GM18505 (cell line): ENCODE measurements at regions not wholly inside any gene's neighbourhood (a gene's known extent, or its start where the extent isn't known, plus 50 kb on each side); places are given as distances from the start of the nearest gene placed in this dataset.
"Not testable (repeated sequence)": the region's sequence is repeated elsewhere in the genome, so short reads cannot be mapped to it uniquely, and the experiment has no call there.

Experiments used
- ATAC-seq: cut with Tn5 transposase; IDR thresholded peaks from one replicate; pipeline ENCODE4 v1.9.1; 2021; ENCODE audit not compliant: unreplicated experiment
- POLR2A ChIP-seq: IDR thresholded peaks from 4 replicates; pipeline ENCODE4 v1.6.1; 2011; ENCODE audit warnings: borderline replicate concordance; ENCODE audit not compliant: insufficient read depth, insufficient read length; ENCODE audit errors: extremely low read depth

GRCh38 chr6:40848038-40848437 is 191.0 kb downstream of the UNC5CL start:
- TF ChIP-seq POLR2A = no peak
- no peak for ATAC-seq

DNA sequence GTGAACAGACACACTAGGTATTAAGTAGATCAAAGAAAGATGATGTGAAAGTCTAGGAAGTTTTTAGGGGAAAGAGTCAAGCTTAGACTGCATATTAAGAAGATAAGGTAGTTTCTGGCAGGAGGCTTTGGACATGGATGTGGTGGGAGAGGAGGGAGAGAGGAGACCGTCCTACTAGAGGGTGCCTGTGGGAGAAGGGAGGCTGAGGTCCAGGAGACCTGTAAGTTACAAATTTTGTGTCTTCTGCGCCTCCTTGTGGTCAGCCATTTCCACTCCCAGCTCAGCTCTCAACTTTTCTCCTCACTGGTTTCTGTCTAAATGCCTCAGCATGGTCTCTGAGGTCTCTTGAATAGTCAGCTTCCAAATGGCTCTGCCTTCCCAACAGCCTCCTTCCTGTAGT is 193.5 kb downstream of the UNC5CL start:
- no peak for TF ChIP-seq POLR2A
- no peak for ATAC-seq

DNA sequence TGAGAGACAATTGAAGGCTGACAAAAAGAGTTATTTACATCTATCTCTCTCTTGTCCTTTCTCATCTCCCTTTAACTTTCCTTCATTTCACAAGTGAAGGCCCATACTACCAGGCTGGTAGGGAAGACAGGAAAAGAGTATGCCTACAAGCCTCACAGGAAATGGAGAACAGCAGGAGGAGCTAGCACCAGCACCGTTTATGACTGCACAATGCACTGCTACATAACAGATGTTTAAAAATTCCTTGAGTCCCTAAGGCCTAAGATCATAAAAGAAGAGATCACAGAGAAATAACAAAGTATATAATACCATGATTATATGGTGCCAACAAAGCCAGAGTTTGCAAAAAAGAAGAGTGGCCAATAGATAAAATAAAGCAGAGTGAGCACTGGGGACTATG is 194.8 kb downstream of the UNC5CL start:
- ATAC-seq = no peak

GRCh38 chr6:40841721-40842120 is 197.3 kb downstream of the UNC5CL start:
- no peak for TF ChIP-seq POLR2A
- no peak for ATAC-seq

More for the DNA sequence above, 194.8 kb downstream of the UNC5CL start:
- no peak for TF ChIP-seq POLR2A

- no peak for ATAC-seq
- TF ChIP-seq POLR2A = no peak
Measured at GRCh38 chr6:40832691-40833090, 206.3 kb downstream of the UNC5CL start.

- TF ChIP-seq POLR2A = no peak
- ATAC-seq = no peak
Measured at GRCh38 chr6:40831381-40831780, 207.6 kb downstream of the UNC5CL start.

GRCh38 chr6:40825102-40825501 is 213.9 kb downstream of the UNC5CL start:
- TF ChIP-seq POLR2A = no peak
- ATAC-seq = no peak

- not testable (repeated sequence) for ATAC-seq
Measured at GRCh38 chr6:40823917-40824891, 214.8 kb downstream of the UNC5CL start.

GRCh38 chr6:40822619-40823018 is 216.4 kb downstream of the UNC5CL start:
- no peak for TF ChIP-seq POLR2A
- no peak for ATAC-seq

DNA sequence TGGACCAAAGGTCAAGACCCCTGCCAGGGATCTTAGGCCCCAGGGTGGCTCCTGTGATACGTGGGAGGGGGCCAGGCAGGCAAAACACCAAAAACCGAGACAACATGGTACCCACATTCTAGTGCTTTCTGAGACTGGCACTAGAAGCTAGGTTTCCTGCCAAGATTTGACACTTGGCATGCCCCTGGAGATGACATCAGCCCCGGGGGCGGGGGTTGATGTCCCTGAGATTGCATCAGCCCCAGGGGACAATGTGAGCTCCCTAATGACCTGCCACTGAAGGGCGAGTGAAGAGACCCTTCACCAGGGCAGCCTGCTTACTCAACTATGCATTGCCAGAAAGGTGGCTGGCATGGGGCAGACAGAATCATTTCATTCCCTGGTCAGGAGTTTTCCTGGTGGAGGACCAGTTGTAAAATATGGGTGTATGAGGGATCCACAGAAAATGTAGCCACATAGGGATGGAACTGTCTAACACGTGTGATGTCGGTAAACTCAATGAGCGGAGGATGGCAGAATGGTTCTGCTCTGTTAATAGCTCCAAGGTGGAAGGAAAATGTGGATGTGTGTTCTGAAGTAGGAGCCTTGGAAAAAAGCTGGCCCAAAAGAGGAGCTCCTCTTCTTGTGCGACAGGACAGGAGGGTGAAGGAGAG is 219.7 kb downstream of the UNC5CL start:
- ATAC-seq = no peak
- TF ChIP-seq POLR2A = no peak

GRCh38 chr6:40817369-40817768 is 221.7 kb downstream of the UNC5CL start:
- ATAC-seq = no peak
- TF ChIP-seq POLR2A = no peak

DNA sequence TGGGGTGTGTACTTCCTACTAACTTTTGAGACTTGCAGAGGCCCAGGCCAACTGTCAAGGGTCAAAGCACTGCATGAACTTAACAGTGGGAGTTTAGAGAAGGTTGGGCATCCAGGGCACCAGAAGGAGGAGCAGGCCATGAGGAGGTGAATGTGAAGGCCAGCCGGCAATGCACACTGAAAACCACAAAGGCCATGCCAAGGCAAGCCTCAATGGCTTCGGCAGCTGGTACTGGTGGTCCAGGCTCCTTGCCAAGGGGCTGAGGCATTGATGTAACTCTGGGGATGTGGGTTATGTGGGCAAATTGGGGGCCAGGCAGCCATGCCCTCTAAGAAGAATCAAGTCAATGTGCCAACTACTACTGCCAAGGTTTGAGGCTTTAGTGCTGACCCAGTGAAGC is 222.4 kb downstream of the UNC5CL start:
- no peak for ATAC-seq
- no peak for TF ChIP-seq POLR2A

DNA sequence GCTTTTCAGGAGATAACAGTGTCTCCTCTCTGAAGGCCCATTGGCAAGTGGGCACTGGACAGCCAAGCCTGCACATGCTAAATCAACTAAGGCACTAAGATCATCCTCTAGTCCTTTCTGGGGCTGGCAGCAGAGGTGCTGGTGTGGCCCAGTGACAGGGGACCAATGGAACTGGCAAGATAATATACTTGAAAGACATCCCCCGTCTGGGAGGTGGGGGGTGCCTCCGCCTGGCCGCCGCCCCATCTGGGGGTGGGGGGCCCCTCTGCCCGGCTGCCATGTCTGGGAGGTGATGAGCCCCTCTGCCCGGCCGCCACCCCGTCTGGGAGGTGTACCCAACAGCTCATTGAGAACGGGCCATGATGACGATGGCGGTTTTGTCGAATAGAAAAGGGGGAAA is 223.3 kb downstream of the UNC5CL start:
- TF ChIP-seq POLR2A = no peak
- ATAC-seq = no peak

DNA sequence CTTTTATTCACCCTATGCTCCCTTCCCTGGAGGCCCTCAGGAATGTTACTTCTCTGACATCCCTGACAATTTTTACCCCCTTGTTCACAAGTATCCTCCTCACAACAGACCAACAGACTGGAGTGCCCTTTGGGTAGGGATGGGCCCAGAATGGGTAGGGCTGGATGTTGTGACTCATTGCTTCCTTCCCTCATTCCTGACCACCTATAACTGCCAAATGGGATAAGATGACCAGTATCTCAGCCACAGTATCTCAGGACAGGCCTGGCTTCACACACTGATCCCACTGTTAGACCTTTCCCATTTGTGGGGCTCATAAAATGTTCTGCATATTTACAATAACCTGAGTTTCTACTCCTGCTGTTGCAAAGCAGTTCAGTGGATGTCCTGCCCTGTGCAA is 223.0 kb upstream of the LRFN2 start:
- no peak for ATAC-seq
- TF ChIP-seq POLR2A = no peak
